Embryonic facial prominence (tissue), 1 donor: ENCODE measurements at regions not wholly inside any gene's neighbourhood (a gene's known extent, or its start where the extent isn't known, plus 50 kb on each side); places are given as distances from the start of the nearest gene placed in this dataset.
"Not testable (repeated sequence)": the region's sequence is repeated elsewhere in the genome, so short reads cannot be mapped to it uniquely, and the experiment has no call there.

ENCODE experiments used
- DNase-seq: peaks from one replicate; pipeline ENCODE4 v3.0.0-alpha.2; 2016; ENCODE audit errors: extremely low spot score

DNA sequence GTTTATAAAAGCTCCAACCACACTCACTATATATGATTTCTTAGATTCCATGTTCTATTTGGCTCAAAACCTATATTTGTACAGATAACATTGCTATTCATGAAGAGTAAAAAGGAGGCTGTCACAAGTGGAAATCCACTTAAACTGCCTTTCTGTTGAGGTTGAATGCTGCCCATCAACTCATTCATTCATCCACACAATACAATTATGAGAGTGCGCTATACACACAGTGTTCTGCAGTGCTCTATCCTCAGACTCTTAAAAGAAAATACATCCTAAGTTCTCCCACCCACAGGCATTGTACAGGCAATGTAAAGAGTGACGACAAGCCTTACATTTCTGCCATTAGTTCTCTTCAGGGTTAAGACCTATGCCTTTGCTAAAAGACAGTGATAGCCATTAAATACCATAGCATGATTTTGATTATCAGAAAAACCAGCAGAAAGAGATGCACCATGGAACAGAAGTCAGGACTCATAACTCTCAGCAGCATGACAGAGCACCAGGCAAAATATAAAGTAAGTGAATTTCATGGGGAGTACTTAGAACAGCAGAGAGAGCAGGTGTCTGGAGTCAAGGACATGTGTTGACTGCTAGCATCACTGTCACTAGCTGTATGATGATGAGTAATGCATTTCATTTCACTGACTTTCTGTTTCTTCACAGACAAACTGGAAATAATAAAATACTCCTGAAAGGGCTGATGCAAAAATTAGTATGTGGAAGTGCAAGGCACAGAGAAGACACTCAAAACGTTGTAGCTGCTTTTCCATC lies 218.0 kb downstream of the RBM26 start:
- no peak for DNase-seq

DNA sequence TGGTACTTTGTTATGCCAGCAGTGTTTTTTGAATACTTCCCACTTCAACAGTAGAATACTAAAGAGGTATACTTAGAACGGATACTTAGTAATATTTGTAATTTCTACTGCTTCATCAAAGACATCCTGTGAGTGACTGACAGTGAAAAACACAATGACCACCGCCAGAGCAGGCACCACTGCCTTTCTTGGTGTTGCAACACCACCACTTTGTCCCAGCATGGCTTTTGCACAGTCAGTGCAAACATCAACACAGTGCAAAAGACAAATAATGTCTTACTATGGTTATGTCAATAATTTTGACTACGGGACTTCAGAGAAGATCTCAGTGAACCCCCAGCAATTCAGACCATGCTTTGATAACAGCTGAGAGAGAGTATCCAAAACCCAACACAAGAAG lies 220.5 kb downstream of the RBM26 start:
- DNase-seq, result no peak

GRCh38 chr13:79183231-79183630 lies 222.8 kb downstream of the RBM26 start:
- DNase-seq, result no peak

DNA sequence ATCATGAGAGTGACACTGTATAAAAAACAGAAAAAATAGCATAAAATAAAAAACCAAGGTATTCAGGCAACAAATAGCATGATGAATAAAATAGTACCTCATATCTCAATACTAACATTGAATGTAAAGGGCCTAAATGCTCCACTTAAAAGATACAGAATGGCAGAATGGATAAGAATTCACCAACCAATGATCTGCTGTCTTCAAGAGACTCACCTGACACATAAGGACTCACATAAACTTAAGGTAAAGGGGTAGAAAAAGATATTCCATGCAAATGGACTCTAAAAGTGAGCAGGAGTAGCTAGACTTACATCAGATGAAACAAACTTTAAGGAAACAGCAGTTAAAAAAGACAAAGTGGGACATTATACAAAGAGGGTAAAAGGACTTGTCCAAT lies 232.4 kb downstream of the RBM26 start:
- DNase-seq, result not testable (repeated sequence)

- DNase-seq, result not testable (repeated sequence)
These were observed 233.1 kb downstream of the RBM26 start for GRCh38 chr13:79172924-79173323.

DNA sequence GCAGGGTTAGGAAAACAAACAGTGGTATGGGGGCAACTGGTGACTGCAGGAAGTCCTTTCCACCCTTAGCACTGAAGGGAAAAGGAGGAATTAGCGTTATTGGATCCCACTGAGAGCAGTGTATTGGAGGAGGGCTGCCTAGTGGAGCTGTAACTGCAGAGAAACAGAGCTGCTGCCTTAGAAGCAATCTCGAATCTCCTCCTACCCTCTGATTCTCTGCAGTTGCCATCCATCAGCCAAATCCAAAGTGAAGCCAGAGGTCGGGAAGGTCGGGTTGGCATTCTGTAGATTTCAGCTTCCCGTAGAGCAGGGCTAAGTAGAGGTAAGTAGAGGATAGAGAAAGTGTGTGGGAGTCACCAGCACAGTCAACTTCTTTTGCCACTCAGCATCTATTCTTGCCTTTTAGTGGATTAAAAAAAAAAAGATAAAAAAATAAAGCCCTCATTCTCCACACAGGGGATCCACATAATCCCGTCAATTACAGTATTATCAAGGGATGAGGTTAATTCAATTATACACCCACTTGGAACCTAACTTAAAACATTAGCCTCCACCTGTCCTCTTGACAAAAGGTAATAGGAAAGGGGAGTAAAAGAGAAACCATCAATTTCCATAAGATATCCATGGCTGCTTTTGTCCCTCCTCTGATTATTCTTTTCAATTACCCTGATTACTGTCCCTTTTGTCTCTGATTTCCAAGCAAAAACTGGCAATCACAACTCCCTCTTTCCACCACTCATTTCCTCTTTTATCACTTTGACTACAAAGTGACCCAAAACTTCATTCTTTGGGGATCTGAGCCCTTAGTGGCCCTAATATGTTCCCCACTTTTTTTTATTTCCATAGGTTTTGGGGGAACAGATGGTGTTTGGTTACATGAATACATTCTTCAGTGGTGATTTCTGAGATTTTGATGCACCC lies 234.7 kb downstream of the RBM26 start:
- DNase-seq, result no peak

DNA sequence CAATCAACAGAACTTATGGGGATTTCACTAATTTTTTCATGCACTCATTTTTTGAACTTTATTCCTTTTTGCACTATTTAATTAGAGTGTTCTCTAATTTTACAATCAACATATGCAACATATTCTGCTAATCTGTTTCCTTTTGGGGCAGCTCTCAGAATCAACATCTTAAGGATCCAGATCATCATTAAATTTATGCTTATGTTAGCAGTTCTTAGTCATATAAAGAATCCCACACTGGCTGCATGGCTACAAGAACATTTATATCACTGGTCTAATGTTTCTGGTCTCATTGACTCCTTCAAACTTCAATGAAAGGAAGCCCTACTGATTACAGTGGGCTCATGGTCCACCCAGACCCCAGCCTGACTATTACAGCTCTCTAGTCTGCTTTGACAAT lies 245.2 kb downstream of the RBM26 start:
- no peak for DNase-seq

DNA sequence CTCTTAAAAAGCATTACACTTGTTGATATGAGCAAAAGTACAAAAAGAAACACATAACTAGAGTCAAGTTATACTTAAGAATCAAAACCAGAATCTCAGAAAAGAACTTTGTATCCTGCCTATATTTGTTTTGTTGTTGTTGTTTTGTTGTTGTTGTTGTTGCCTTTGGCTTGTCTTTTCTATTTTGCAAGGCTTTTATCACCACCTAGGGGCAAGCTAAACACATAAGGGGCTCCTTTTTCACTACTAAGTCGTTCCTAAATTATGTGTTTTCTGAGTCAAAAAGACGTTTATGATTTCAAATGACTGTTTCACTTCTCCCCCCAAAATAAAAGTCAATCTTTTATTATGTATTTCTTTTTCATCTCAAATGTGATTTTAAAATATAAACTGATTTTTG lies 250.2 kb downstream of the RBM26 start:
- no peak for DNase-seq

DNA sequence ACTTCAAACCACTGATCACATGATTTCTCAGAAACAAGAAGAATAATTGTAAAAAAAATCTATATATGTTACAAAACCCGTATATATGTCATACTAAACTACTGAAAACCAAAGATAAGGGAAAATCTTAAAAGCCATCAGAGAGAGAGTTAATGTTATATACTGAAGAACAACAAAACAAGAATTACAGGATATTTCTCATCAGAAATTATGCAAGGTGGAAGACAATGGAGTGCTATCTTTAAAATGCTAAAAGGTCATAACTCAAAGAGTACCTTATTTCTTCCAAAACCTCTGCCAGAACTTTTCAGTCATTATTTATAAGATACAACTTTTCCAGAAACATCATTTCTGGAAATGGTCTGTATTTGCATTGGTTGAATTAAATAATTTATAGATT lies 256.8 kb downstream of the RBM26 start:
- no peak for DNase-seq

DNA sequence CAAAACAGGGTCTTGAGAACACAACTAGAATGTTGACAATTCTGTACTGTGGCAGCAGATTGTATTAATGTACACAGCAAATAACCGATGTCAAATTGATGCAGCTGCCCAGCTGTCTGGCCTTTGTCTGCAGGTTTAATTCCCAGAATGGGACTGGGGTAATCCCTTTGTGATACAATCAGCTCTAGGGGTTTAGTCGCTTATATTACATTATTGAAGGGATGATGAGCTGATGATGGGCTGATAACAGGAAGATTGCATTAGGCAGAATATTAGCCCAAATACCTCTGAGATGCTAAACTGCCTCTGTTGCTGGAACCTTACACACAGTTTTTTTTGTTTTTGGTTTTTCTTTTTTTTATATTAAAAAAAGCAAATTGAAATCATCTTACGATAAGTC lies 265.0 kb downstream of the RBM26 start:
- DNase-seq, result no peak

DNA sequence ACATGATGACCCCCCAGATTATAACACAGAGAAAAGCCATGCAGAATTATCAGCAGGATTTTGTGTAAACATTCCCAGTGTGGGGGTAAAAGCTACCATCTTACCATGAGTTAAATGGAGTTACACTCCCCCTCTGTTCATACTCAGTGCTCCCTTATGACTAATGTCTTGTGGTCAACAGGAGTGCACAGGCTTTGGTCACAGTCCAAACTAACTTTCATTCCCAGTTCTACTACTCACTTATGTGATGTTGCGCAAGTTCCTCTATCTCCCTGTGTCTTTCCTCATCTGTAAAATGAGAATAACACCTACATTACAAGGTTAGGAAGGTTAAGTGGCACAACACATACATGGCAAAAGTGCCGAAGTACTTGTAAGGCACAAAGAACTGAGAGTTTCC lies 277.9 kb downstream of the RBM26 start:
- DNase-seq, result no peak

DNA sequence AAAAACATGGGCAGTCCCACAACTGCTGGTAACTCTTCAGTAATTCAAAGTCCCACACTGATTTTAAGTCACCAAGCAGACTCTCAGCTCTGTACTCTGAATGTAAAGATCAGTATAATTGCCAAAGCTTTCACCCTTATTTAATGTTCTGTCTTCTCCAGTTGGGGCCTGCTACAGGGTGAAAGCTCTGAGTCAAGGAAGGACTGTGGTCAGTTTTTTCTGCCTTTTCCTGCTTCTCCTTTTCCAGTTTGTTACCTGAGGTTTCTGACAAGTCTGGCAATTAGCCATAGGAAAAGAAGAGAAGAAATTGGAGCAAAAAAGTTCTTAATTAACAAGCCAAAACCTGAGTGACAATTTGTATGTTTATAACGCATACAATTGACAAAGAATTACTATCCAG lies 279.3 kb downstream of the RBM26 start:
- no peak for DNase-seq

GRCh38 chr13:79124183-79124582 lies 281.9 kb downstream of the RBM26 start:
- no peak for DNase-seq

- DNase-seq, result no peak
These were observed 284.8 kb downstream of the RBM26 start for GRCh38 chr13:79121286-79121685.

- no peak for DNase-seq
These were observed 286.4 kb downstream of the RBM26 start for GRCh38 chr13:79119578-79120107.

- DNase-seq, result no peak
These were observed 294.0 kb downstream of the RBM26 start for GRCh38 chr13:79112016-79112415.

DNA sequence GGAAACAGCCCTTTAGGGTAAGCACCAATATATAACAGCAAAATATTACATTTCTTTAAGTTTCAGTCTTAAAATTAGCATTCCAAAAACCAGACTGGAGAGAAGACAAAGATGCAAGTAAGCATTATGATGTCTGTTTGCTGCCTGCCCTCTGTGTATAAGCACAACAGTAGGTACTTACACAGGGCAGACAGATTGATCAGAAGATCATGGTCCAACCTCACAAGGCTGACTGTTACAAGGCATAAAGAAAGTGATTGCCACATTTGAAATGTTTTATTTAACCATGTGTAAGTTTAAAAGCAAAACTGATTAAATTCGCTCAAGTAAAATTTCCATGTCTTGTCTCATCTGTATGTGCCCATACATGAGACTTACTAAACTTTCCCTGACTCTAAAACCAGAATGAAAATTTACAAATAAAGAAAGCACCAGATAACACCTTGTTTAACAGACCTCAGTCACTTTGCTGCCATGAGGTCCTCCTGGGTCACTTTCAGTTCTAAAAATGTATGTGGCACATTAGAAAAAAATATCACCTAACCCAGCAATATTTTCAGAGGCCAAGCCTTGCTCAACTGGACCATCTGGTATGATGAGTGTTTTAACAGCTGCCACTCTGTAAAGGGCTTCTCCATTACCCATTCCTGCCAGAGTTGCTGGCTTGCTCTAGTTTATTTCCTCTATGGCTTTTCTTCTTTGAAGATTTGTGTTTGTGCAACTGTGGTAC lies 297.0 kb downstream of the RBM26 start:
- no peak for DNase-seq

GRCh38 chr13:79098596-79098995 lies 307.5 kb downstream of the RBM26 start:
- no peak for DNase-seq

DNA sequence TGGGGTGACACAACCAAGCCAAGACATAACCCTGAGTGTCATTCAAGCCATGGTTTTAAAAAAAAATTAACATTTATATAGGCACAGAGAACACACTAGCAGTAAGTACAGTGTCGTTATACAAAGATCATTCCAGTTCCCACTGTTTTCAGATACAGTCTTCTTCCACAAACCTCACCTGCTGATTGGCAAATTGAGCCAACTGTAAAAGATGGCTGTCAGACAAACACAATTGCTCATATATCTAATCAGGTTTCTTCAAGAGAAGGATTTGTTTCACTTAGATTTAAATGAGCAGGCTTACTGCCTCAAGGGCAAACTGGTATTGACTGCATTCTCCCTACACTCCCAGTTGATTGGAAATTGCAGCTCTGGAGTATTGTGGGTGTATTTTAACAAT lies 308.9 kb downstream of the RBM26 start:
- DNase-seq, result no peak

- DNase-seq, result no peak
These were observed 310.0 kb downstream of the RBM26 start for GRCh38 chr13:79096099-79096498.

DNA sequence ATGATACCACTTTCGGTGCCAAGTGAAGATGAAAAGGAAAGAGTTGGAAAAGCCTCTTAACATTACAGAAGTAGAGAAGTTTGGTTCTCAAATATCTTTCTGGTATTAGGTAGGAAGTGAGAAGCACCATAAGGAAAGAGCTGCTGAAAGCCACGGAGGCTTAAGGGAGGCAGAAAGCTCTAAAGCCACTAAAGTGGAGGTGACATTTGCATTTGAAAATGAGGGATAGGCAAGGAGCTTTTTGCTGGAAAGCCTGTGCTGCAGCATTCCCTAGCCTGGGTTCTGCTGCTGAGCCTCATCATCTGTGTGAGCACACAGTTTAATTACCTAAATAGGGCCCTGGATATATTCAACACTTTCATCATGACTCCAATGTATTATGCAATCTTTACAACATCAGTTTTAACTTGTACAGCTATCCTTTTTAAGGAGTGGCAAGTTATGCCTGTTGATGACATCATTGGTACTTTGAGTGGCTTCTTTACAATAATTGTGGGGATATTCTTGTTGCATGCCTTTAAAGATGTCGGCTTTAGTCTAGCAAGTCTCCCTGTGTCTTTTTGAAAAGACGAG lies 315.4 kb downstream of the RBM26 start:
- no peak for DNase-seq
